GM12878 (cell line): ENCODE measurements at regions not wholly inside any gene's neighbourhood (a gene's known extent, or its start where the extent isn't known, plus 50 kb on each side); places are given as distances from the start of the nearest gene placed in this dataset.

Source experiments
- ATAC-seq: fragments of 200-7000 bp; cut with Tn5 transposase; 3 replicates; pipeline ENCODE4 v1.9.1; 2020; ENCODE audit warnings: mild to moderate bottlenecking, moderate library complexity
- BruUV-seq: library from RNA; stranded (reverse); fragments of 400-500 nt; replicated peaks from 2 replicates; lab custom pipeline; 2021; lab: Mats Ljungman, UMichigan
- CTCF ChIA-PET: fragments of 300-600 bp; sonication (Branson Sonifier 250); formaldehyde crosslinking; extraction: SDS; loops from one replicate; lab custom pipeline; 2021; ENCODE audit warnings: inconsistent platforms; lab: Yijun Ruan, JAX
- POLR2A ChIA-PET: fragments of 350-600 bp; formaldehyde crosslinking; extraction: SDS; loops from one replicate; lab custom pipeline; 2021; ENCODE audit warnings: inconsistent platforms; lab: Charles Lee
- RAD21 ChIA-PET: fragments of 300-600 bp; sonication (Branson Sonifier 250); formaldehyde crosslinking; loops from one replicate; lab custom pipeline; 2023; ENCODE audit warnings: antibody characterized with exemption; ENCODE audit not compliant: unreplicated experiment; lab: Charles Lee
- SMC1A ChIA-PET: fragments of 300-600 bp; sonication (Branson Sonifier 250); formaldehyde crosslinking; loops from one replicate; lab custom pipeline; 2023; ENCODE audit not compliant: unreplicated experiment, uncharacterized antibody; lab: Charles Lee
- DNase-seq: peaks from one replicate; pipeline ENCODE4 v3.0.0-alpha.2; 2011; ENCODE audit warnings: low read depth, low spot score
- FAIRE-seq: peaks from 3 replicates; lab custom pipeline; 2011; peaks lifted over from hg19 to GRCh38; lab: Jason Lieb, UNC
- H2AFZ ChIP-seq: 2 replicates; pipeline ENCODE4 v1.6.0; 2011; ENCODE audit warnings: low read depth, low read length, control low read depth; ENCODE audit not compliant: control insufficient read depth
- H3K27ac ChIP-seq: 2 replicates; pipeline ENCODE4 v1.5.1; 2011; ENCODE audit warnings: control low read depth; ENCODE audit not compliant: control insufficient read depth, insufficient read depth
- H3K27me3 ChIP-seq, 2 experiments: replicated peaks in 1 of 2; 2 replicates each; pipeline versions ENCODE4 v1.6.0 to v1.6.1; 2011; ENCODE audit warnings: low read length in 1 of 2; ENCODE audit not compliant: control insufficient read depth in 2 of 2, insufficient read depth in 2 of 2
- H3K36me3 ChIP-seq, 2 experiments: 2 replicates each; pipeline ENCODE4 v1.5.1; 2011; ENCODE audit warnings: low read length in 1 of 2; ENCODE audit not compliant: control insufficient read depth in 2 of 2, insufficient read depth in 2 of 2
- H3K4me1 ChIP-seq: 2 replicates; pipeline ENCODE4 v1.6.1; 2011; ENCODE audit warnings: mild to moderate bottlenecking, low read length, moderate library complexity, mixed read lengths; ENCODE audit not compliant: control insufficient read depth, insufficient read depth
- H3K4me2 ChIP-seq: 2 replicates; pipeline ENCODE4 v1.6.0; 2011; ENCODE audit warnings: control low read depth; ENCODE audit not compliant: control insufficient read depth, insufficient read depth
- H3K4me3 ChIP-seq: fragments of 200-600 bp; sonication (generic); 2 replicates; pipeline ENCODE4 v1.5.1; 2016
- H3K79me2 ChIP-seq: 2 replicates; pipeline ENCODE4 v1.6.0; 2011; ENCODE audit warnings: low read length; ENCODE audit not compliant: control insufficient read depth, insufficient read depth
- H3K9ac ChIP-seq: 2 replicates; pipeline ENCODE4 v1.8.0; 2011; ENCODE audit warnings: low read length, control low read depth, mixed read lengths; ENCODE audit not compliant: control insufficient read depth, insufficient read depth
- H3K9me3 ChIP-seq: replicated peaks from 3 replicates; pipeline ENCODE4 v1.5.1; 2011; ENCODE audit warnings: mild to moderate bottlenecking, low read length; ENCODE audit not compliant: control insufficient read depth, insufficient read depth
- H4K20me1 ChIP-seq: 2 replicates; pipeline ENCODE4 v1.6.0; 2011; ENCODE audit not compliant: control insufficient read depth, insufficient read depth
- MTA3 ChIP-seq: IDR thresholded peaks from 2 replicates; pipeline ENCODE4 v1.6.1; 2012; ENCODE audit warnings: low read length, inconsistent platforms, borderline replicate concordance
- NR2C2 ChIP-seq: IDR thresholded peaks from 2 replicates; pipeline ENCODE4 v1.6.1; 2011; ENCODE audit warnings: borderline replicate concordance, low read depth; ENCODE audit not compliant: control insufficient read depth, insufficient read length
- NR2F1 ChIP-seq: fragments of 450-650 bp; conservative IDR thresholded peaks from 2 replicates; pipeline ENCODE4 v1.6.1; 2017; ENCODE audit warnings: mild to moderate bottlenecking
- SREBF1 ChIP-seq: IDR thresholded peaks from 2 replicates; pipeline ENCODE4 v1.6.1; 2012; ENCODE audit warnings: mild to moderate bottlenecking, low read length
- SREBF2 ChIP-seq: IDR thresholded peaks from 2 replicates; pipeline ENCODE4 v1.6.1; 2012; ENCODE audit warnings: mild to moderate bottlenecking, low read length
- WGBS: methylation state at CpG from one replicate; pipeline ENCODE4 v1.1.6; 2016; ENCODE audit warnings: low lambda C conversion rate; ENCODE audit not compliant: insufficient replicate concordance, insufficient coverage; ENCODE audit errors: missing lambda C conversion rate; 5-methylcytosine and 5-hydroxymethylcytosine counted together
- in situ Hi-C: fragments of 300-500 bp; cut with MboI; formaldehyde crosslinking; loops from 9 replicates; pipeline ENCODE4 v1.14.3; 2018; ENCODE audit warnings: mixed read lengths
- intact Hi-C: fragments of 100-400 bp; cut with micrococcal nuclease; formaldehyde crosslinking; loops from one replicate; pipeline ENCODE4 v1.14.2; 2022; ENCODE audit not compliant: unreplicated experiment
- TF ChIP-seq, protein P1 (sequence below): IDR thresholded peaks from 2 replicates; pipeline ENCODE4 v1.6.1; 2012; ENCODE audit warnings: low read length, inconsistent platforms
- TF ChIP-seq, protein P2 (sequence below): fragments of 450-650 bp; formaldehyde crosslinking; IDR thresholded peaks from 2 replicates; pipeline ENCODE4 v1.4.0; 2020; ENCODE audit warnings: mild to moderate bottlenecking, moderate library complexity
- TF ChIP-seq, protein P3 (sequence below): fragments of 450-650 bp; IDR thresholded peaks from 2 replicates; pipeline ENCODE4 v1.6.1; 2014; ENCODE audit warnings: mild to moderate bottlenecking
- TF ChIP-seq, protein P4 (sequence below): IDR thresholded peaks from 2 replicates; pipeline ENCODE4 v1.6.1; 2012; ENCODE audit warnings: improper control_type of control experiment, low read depth, low read length; ENCODE audit not compliant: insufficient replicate concordance
- TF ChIP-seq, protein P5 (sequence below): IDR thresholded peaks from 2 replicates; pipeline ENCODE4 v1.6.1; 2012; ENCODE audit warnings: low read depth, low read length, improper control_type of control experiment

DNA sequence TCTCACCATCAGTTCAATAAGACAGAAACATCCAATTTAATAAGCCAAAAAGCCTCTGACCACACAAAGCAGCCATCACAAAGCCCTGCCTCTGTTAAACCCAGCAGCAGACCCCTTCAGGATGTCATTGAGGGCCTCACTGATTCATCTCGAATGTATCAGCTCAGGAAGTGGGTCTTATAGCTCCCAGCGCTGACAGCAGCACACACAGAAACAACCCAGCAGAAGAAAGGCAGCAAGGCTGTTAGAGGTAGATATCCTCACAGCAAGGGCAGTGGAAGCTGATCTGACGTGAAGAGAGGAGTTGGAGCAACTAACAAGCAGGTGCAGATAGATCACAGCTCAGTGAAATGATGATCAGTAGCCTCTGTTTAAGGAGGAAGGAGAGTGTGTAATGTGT is 86.2 kb upstream of the NCAM1 start:
- Histone ChIP-seq H2AFZ (no peak overlapping the region), H3K36me3 (no peaks in the 10 kb centered on the region), H4K20me1 (no peaks in the 10 kb centered on the region), H3K4me1 (no peaks in the 10 kb centered on the region), H3K4me2 (no peak overlapping the region), H3K27ac (no peak overlapping the region), H3K9me3 (no peaks in the 10 kb centered on the region), H3K27me3 (no peaks in the 10 kb centered on the region; a peak in 1 of 4 replicates), H3K9ac (no peak overlapping the region), H3K79me2 (no peaks in the 10 kb centered on the region), H3K4me3 (no peak overlapping the region)
- in situ Hi-C loops (no loop called here), intact Hi-C loops (no loop called here)
- FAIRE-seq, result no peak
- RAD21 ChIA-PET, result no interaction called here
- CTCF ChIA-PET, result interaction anchor here (1.5 kb wide), 1 partner anchor 286 kb away, joined by 4 read pairs; no protein-coding TSS in a partner anchor
- DNase-seq, result no peak
- BruUV-seq, result no TSS peak
- POLR2A ChIA-PET, result no interaction called here
- no peak for ATAC-seq
- no peak for TF ChIP-seq SREBF2
- TF ChIP-seq NR2F1, result no peak
- TF ChIP-seq, protein P1, sequence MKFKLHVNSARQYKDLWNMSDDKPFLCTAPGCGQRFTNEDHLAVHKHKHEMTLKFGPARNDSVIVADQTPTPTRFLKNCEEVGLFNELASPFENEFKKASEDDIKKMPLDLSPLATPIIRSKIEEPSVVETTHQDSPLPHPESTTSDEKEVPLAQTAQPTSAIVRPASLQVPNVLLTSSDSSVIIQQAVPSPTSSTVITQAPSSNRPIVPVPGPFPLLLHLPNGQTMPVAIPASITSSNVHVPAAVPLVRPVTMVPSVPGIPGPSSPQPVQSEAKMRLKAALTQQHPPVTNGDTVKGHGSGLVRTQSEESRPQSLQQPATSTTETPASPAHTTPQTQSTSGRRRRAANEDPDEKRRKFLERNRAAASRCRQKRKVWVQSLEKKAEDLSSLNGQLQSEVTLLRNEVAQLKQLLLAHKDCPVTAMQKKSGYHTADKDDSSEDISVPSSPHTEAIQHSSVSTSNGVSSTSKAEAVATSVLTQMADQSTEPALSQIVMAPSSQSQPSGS, result no peak
- TF ChIP-seq, protein P2, sequence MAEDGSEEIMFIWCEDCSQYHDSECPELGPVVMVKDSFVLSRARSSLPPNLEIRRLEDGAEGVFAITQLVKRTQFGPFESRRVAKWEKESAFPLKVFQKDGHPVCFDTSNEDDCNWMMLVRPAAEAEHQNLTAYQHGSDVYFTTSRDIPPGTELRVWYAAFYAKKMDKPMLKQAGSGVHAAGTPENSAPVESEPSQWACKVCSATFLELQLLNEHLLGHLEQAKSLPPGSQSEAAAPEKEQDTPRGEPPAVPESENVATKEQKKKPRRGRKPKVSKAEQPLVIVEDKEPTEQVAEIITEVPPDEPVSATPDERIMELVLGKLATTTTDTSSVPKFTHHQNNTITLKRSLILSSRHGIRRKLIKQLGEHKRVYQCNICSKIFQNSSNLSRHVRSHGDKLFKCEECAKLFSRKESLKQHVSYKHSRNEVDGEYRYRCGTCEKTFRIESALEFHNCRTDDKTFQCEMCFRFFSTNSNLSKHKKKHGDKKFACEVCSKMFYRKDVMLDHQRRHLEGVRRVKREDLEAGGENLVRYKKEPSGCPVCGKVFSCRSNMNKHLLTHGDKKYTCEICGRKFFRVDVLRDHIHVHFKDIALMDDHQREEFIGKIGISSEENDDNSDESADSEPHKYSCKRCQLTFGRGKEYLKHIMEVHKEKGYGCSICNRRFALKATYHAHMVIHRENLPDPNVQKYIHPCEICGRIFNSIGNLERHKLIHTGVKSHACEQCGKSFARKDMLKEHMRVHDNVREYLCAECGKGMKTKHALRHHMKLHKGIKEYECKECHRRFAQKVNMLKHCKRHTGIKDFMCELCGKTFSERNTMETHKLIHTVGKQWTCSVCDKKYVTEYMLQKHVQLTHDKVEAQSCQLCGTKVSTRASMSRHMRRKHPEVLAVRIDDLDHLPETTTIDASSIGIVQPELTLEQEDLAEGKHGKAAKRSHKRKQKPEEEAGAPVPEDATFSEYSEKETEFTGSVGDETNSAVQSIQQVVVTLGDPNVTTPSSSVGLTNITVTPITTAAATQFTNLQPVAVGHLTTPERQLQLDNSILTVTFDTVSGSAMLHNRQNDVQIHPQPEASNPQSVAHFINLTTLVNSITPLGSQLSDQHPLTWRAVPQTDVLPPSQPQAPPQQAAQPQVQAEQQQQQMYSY, result no peak
- no peak for TF ChIP-seq NR2C2
- TF ChIP-seq, protein P3, sequence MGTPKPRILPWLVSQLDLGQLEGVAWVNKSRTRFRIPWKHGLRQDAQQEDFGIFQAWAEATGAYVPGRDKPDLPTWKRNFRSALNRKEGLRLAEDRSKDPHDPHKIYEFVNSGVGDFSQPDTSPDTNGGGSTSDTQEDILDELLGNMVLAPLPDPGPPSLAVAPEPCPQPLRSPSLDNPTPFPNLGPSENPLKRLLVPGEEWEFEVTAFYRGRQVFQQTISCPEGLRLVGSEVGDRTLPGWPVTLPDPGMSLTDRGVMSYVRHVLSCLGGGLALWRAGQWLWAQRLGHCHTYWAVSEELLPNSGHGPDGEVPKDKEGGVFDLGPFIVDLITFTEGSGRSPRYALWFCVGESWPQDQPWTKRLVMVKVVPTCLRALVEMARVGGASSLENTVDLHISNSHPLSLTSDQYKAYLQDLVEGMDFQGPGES, result no peak
- no peak for TF ChIP-seq SREBF1
- no peak for TF ChIP-seq MTA3
- TF ChIP-seq, protein P4, sequence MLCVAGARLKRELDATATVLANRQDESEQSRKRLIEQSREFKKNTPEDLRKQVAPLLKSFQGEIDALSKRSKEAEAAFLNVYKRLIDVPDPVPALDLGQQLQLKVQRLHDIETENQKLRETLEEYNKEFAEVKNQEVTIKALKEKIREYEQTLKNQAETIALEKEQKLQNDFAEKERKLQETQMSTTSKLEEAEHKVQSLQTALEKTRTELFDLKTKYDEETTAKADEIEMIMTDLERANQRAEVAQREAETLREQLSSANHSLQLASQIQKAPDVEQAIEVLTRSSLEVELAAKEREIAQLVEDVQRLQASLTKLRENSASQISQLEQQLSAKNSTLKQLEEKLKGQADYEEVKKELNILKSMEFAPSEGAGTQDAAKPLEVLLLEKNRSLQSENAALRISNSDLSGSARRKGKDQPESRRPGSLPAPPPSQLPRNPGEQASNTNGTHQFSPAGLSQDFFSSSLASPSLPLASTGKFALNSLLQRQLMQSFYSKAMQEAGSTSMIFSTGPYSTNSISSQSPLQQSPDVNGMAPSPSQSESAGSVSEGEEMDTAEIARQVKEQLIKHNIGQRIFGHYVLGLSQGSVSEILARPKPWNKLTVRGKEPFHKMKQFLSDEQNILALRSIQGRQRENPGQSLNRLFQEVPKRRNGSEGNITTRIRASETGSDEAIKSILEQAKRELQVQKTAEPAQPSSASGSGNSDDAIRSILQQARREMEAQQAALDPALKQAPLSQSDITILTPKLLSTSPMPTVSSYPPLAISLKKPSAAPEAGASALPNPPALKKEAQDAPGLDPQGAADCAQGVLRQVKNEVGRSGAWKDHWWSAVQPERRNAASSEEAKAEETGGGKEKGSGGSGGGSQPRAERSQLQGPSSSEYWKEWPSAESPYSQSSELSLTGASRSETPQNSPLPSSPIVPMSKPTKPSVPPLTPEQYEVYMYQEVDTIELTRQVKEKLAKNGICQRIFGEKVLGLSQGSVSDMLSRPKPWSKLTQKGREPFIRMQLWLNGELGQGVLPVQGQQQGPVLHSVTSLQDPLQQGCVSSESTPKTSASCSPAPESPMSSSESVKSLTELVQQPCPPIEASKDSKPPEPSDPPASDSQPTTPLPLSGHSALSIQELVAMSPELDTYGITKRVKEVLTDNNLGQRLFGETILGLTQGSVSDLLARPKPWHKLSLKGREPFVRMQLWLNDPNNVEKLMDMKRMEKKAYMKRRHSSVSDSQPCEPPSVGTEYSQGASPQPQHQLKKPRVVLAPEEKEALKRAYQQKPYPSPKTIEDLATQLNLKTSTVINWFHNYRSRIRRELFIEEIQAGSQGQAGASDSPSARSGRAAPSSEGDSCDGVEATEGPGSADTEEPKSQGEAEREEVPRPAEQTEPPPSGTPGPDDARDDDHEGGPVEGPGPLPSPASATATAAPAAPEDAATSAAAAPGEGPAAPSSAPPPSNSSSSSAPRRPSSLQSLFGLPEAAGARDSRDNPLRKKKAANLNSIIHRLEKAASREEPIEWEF, result no peak
- TF ChIP-seq, protein P5, sequence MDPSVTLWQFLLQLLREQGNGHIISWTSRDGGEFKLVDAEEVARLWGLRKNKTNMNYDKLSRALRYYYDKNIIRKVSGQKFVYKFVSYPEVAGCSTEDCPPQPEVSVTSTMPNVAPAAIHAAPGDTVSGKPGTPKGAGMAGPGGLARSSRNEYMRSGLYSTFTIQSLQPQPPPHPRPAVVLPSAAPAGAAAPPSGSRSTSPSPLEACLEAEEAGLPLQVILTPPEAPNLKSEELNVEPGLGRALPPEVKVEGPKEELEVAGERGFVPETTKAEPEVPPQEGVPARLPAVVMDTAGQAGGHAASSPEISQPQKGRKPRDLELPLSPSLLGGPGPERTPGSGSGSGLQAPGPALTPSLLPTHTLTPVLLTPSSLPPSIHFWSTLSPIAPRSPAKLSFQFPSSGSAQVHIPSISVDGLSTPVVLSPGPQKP, result no peak
- SMC1A ChIA-PET, result interaction anchor here (1.1 kb wide), 1 partner anchor 115 kb away, joined by 3 read pairs; no protein-coding TSS in a partner anchor
- 0% methylated on average over 3 of the region's 3 CpGs for WGBS
